HepG2 (cell line): ENCODE measurements at regions not wholly inside any gene's neighbourhood (a gene's known extent, or its start where the extent isn't known, plus 50 kb on each side); places are given as distances from the start of the nearest gene placed in this dataset.

ENCODE experiments used
- ATAC-seq: fragments of 200-7000 bp; cut with Tn5 transposase; 3 replicates; pipeline ENCODE4 v1.9.1; 2020; ENCODE audit warnings: mild to moderate bottlenecking, moderate library complexity
- BruUV-seq: library from RNA; stranded (reverse); fragments of 400-500 nt; replicated peaks from 2 replicates; lab custom pipeline; 2021; lab: Mats Ljungman, UMichigan
- CTCF ChIA-PET: fragments of 300-600 bp; formaldehyde crosslinking; extraction: SDS; loops from one replicate; lab custom pipeline; 2021; ENCODE audit warnings: low total read pairs, inconsistent platforms, low intra/inter-chr PET ratio; lab: Yijun Ruan, JAX
- POLR2A ChIA-PET: fragments of 350-600 bp; sonication (Branson Sonifier 250); formaldehyde crosslinking; loops from one replicate; lab custom pipeline; 2020; ENCODE audit warnings: antibody characterized with exemption, inconsistent platforms; lab: Yijun Ruan, JAX
- DNase-seq: peaks from one replicate; pipeline ENCODE4 v3.0.0-alpha.2; 2015; ENCODE audit warnings: low spot score
- FAIRE-seq: peaks from 3 replicates; lab custom pipeline; 2011; peaks lifted over from hg19 to GRCh38; lab: Jason Lieb, UNC
- H2AFZ ChIP-seq: one replicate; pipeline ENCODE4 v1.6.1; 2011; ENCODE audit warnings: low read length, inconsistent platforms
- H3K27ac ChIP-seq: fragments of 300-600 bp; 3 replicates; pipeline ENCODE4 v1.8.0; 2011; ENCODE audit warnings: mixed run types, mild to moderate bottlenecking, mixed read lengths, low read length, inconsistent platforms; ENCODE audit not compliant: insufficient read depth; ENCODE audit errors: extremely low read length
- H3K27me3 ChIP-seq, 2 experiments: fragments of 200-600 bp in 1 of 2; 2 replicates in 1 of 2; 3 replicates in 1 of 2; pipeline versions ENCODE4 v1.6.0 to v1.8.0; 2011; ENCODE audit warnings: low read length in 2 of 2, mild to moderate bottlenecking in 2 of 2, moderate library complexity in 2 of 2, inconsistent platforms in 1 of 2; ENCODE audit not compliant: insufficient read depth in 2 of 2, control insufficient read depth in 1 of 2
- H3K36me3 ChIP-seq, 2 experiments: fragments of 200-600 bp in 1 of 2; replicated peaks in 1 of 2; 2 replicates in 1 of 2; 3 replicates in 1 of 2; pipeline versions ENCODE4 v1.5.1 to v1.8.0; 2011; ENCODE audit warnings: low read length in 2 of 2, inconsistent platforms in 1 of 2; ENCODE audit not compliant: insufficient read depth in 2 of 2, control insufficient read depth in 1 of 2
- H3K4me1 ChIP-seq: 2 replicates; pipeline ENCODE4 v1.5.1; 2012; ENCODE audit warnings: low read length, inconsistent platforms; ENCODE audit not compliant: insufficient read depth
- H3K4me2 ChIP-seq: 2 replicates; pipeline ENCODE4 v1.6.0; 2011; ENCODE audit warnings: low read depth, low read length, inconsistent platforms
- H3K4me3 ChIP-seq, 3 experiments: fragments of 200-600 bp in 1 of 3; sonication (generic), shearing (Covaris generic) in 1 of 3; replicated peaks in 1 of 3; 2 replicates each; pipeline ENCODE4 v1.5.1; 2011 to 2016; ENCODE audit warnings: low read length in 3 of 3, inconsistent platforms in 2 of 3, low read depth in 2 of 3, mild to moderate bottlenecking in 2 of 3, control low read depth in 1 of 3, mixed read lengths in 1 of 3; ENCODE audit not compliant: insufficient read depth in 1 of 3
- H3K79me2 ChIP-seq: one replicate; pipeline ENCODE4 v1.6.1; 2011; ENCODE audit warnings: low read length, inconsistent platforms; ENCODE audit not compliant: insufficient read depth
- H3K9ac ChIP-seq: 2 replicates; pipeline ENCODE4 v1.6.0; 2011; ENCODE audit warnings: mild to moderate bottlenecking, low read depth, low read length, inconsistent platforms; ENCODE audit not compliant: insufficient read depth
- H3K9me3 ChIP-seq: 2 replicates; pipeline ENCODE4 v1.5.1; 2012; ENCODE audit warnings: mild to moderate bottlenecking, low read length
- H4K20me1 ChIP-seq: 2 replicates; pipeline ENCODE4 v1.6.0; 2011; ENCODE audit warnings: inconsistent platforms, mild to moderate bottlenecking, low read length, moderate library complexity; ENCODE audit not compliant: insufficient read depth
- DNMT1 ChIP-seq: sonication (generic); formaldehyde crosslinking; IDR thresholded peaks from 2 replicates; pipeline ENCODE4 v1.5.1; 2020; ENCODE audit warnings: mild to moderate bottlenecking, missing genetic modification reagents
- HMG20B ChIP-seq: conservative IDR thresholded peaks from 2 replicates; pipeline ENCODE4 v1.6.1; 2016; ENCODE audit warnings: missing genetic modification reagents, missing compliant biosample characterization
- ONECUT2 ChIP-seq: sonication (generic); formaldehyde crosslinking; IDR thresholded peaks from 2 replicates; pipeline ENCODE4 v1.4.0; 2020; ENCODE audit warnings: missing genetic modification reagents
- TAF1 ChIP-seq: sonication (generic); formaldehyde crosslinking; IDR thresholded peaks from 2 replicates; pipeline ENCODE4 v1.4.0; 2020; ENCODE audit warnings: missing genetic modification reagents
- ZBTB34 ChIP-seq: sonication (generic); formaldehyde crosslinking; IDR thresholded peaks from 2 replicates; pipeline ENCODE4 v1.8.0; 2022; ENCODE audit warnings: mild to moderate bottlenecking, missing genetic modification reagents
- ZKSCAN1 ChIP-seq: fragments of 150-350 bp; IDR thresholded peaks from 2 replicates; pipeline ENCODE4 v1.6.1; 2014; ENCODE audit warnings: low read length
- ZMAT5 ChIP-seq: sonication (generic); formaldehyde crosslinking; IDR thresholded peaks from 2 replicates; pipeline ENCODE4 v1.5.0; 2020; ENCODE audit warnings: mild to moderate bottlenecking, low read depth, missing genetic modification reagents, borderline replicate concordance
- ZNF251 ChIP-seq: sonication (generic); formaldehyde crosslinking; IDR thresholded peaks from 2 replicates; pipeline ENCODE4 v1.9.0; 2021; ENCODE audit warnings: mild to moderate bottlenecking, missing genetic modification reagents
- ZNF549 ChIP-seq: sonication (generic); formaldehyde crosslinking; IDR thresholded peaks from 2 replicates; pipeline ENCODE4 v1.5.0; 2020; ENCODE audit warnings: missing genetic modification reagents
- ZNF556 ChIP-seq: sonication (generic); formaldehyde crosslinking; IDR thresholded peaks from 2 replicates; pipeline ENCODE4 v1.4.0; 2020; ENCODE audit warnings: mild to moderate bottlenecking, missing genetic modification reagents, borderline replicate concordance
- ZNF75D ChIP-seq: sonication (generic); formaldehyde crosslinking; IDR thresholded peaks from 2 replicates; pipeline ENCODE4 v1.8.1; 2023; ENCODE audit warnings: missing genetic modification reagents, mild to moderate bottlenecking, borderline replicate concordance
- ZNF782 ChIP-seq: sonication (generic); formaldehyde crosslinking; IDR thresholded peaks from 2 replicates; pipeline ENCODE4 v1.4.0; 2020; ENCODE audit warnings: missing genetic modification reagents, mild to moderate bottlenecking, borderline replicate concordance
- WGBS: methylation state at CpG from one replicate; pipeline ENCODE4 v1.1.6; 2017; ENCODE audit warnings: low lambda C conversion rate; 5-methylcytosine and 5-hydroxymethylcytosine counted together
- in situ Hi-C: cut with HindIII; loops from 2 replicates; pipeline ENCODE4 v1.10.0; 2017; ENCODE audit warnings: low pct_unique_long_range_greater_than_20kb; ENCODE audit not compliant: extremely low pct_ligation_motif_present
- intact Hi-C: fragments of 100-400 bp; cut with micrococcal nuclease; formaldehyde crosslinking; loops from one replicate; pipeline ENCODE4 v1.10.0; 2022; ENCODE audit not compliant: unreplicated experiment
- TF ChIP-seq, protein P1 (sequence below): sonication (generic); formaldehyde crosslinking; IDR thresholded peaks from 2 replicates; pipeline ENCODE4 v1.8.0; 2022; ENCODE audit warnings: mild to moderate bottlenecking, missing genetic modification reagents, moderate library complexity
- TF ChIP-seq, protein P2 (sequence below): sonication (generic); formaldehyde crosslinking; IDR thresholded peaks from 2 replicates; pipeline ENCODE4 v1.8.1; 2023; ENCODE audit warnings: missing genetic modification reagents, inconsistent platforms, borderline replicate concordance

DNA sequence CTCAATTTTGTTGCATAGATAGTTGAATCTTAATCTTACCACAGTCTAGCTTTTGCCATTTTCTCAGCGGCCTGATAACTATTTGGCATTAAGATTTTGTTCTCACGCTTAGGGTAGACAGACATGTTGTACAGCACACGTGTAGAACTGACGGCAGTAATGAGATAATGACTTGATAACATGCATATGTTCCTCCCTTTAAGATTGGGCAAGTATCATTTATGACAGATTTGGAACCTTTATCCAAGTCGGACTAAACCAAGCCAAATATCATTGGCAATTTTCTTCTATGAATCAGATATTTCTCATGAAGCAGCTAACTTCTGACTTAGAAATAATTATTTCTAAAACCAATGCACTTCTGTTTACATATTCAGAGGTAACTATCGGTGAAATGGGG is 205.5 kb downstream of the NDFIP2 start:
- H3K9ac ChIP-seq = no peak overlapping the region
- H3K4me2 ChIP-seq = no peak overlapping the region
- H3K9me3 ChIP-seq = no peaks in the 10 kb centered on the region
- ChIA-PET CTCF (no interaction called here), POLR2A (no interaction called here)
- FAIRE-seq (no peak), DNase-seq (no peak), ATAC-seq (no peak)
- H3K27ac ChIP-seq = no peak overlapping the region
- H3K79me2 ChIP-seq = no peaks in the 10 kb centered on the region
- BruUV-seq = no TSS peak
- WGBS = 28% methylated on average over 6 of the region's 6 CpGs
- H4K20me1 ChIP-seq = no peaks in the 10 kb centered on the region
- no peaks in the 10 kb centered on the region for H3K27me3 ChIP-seq
- no peaks in the 10 kb centered on the region for H3K4me1 ChIP-seq
- H2AFZ ChIP-seq = no peak overlapping the region
- TF ChIP-seq HMG20B (CRISPR knock-in tag) (no peak), ZNF782 (no peak), DNMT1 (no peak), ONECUT2 (CRISPR knock-in tag) (no peak), ZNF75D (no peak), ZKSCAN1 (no peak), ZNF556 (CRISPR knock-in tag) (no peak), ZBTB34 (CRISPR knock-in tag) (no peak), TAF1 (CRISPR knock-in tag) (no peak), ZNF549 (CRISPR knock-in tag) (no peak), ZMAT5 (no peak), ZNF251 (CRISPR knock-in tag) (no peak)
- TF ChIP-seq, protein P1, sequence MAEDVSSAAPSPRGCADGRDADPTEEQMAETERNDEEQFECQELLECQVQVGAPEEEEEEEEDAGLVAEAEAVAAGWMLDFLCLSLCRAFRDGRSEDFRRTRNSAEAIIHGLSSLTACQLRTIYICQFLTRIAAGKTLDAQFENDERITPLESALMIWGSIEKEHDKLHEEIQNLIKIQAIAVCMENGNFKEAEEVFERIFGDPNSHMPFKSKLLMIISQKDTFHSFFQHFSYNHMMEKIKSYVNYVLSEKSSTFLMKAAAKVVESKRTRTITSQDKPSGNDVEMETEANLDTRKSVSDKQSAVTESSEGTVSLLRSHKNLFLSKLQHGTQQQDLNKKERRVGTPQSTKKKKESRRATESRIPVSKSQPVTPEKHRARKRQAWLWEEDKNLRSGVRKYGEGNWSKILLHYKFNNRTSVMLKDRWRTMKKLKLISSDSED (CRISPR knock-in tag) = no peak
- TF ChIP-seq, protein P2, sequence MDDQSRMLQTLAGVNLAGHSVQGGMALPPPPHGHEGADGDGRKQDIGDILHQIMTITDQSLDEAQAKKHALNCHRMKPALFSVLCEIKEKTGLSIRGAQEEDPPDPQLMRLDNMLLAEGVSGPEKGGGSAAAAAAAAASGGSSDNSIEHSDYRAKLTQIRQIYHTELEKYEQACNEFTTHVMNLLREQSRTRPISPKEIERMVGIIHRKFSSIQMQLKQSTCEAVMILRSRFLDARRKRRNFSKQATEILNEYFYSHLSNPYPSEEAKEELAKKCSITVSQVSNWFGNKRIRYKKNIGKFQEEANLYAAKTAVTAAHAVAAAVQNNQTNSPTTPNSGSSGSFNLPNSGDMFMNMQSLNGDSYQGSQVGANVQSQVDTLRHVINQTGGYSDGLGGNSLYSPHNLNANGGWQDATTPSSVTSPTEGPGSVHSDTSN (CRISPR knock-in tag) = no peak
- in situ Hi-C loops = no loop called here
- no peak overlapping the region for H3K4me3 ChIP-seq
- H3K36me3 ChIP-seq = no peaks in the 10 kb centered on the region
- intact Hi-C loops = no loop called here
